Spleen (tissue), 7 donors: ENCODE measurements at regions not wholly inside any gene's neighbourhood (a gene's known extent, or its start where the extent isn't known, plus 50 kb on each side); places are given as distances from the start of the nearest gene placed in this dataset.

Experiments
- CTCF ChIP-seq, 11 experiments: fragments of 200-600 bp in 7 of 11; fragments of 450-650 bp in 4 of 11; sonication (generic) in 4 of 11; IDR thresholded peaks in 8 of 11; conservative IDR thresholded peaks in 3 of 11; 1 replicate in 7 of 11; 2 replicates in 4 of 11; pipeline versions ENCODE4 v1.4.0 to v1.8.0; 2016 to 2021; ENCODE audit warnings: antibody characterized with exemption in 11 of 11, inconsistent platforms in 4 of 11, mild to moderate bottlenecking in 1 of 11
- POLR2A ChIP-seq, 3 donors: fragments of 450-650 bp; IDR thresholded peaks; one replicate each; pipeline ENCODE4 v1.5.1; 2017; ENCODE audit warnings: antibody characterized with exemption in 3 of 3, mild to moderate bottlenecking in 1 of 3
- donor health status: DM: no; HTN: no; CAD: no; lungs with moderate emphysema.
- donor health status: DM: no; HTN: no; CAD: no.
- donor health status: DM: no; HTN: no; CAD: no.

- TF ChIP-seq CTCF (IDR thresholded peaks at IDR 0.05 in 8 of 11, conservative IDR thresholded peaks at IDR 0.05 in 3 of 11) = no peak
- no peak for TF ChIP-seq POLR2A (IDR thresholded peaks at IDR 0.05)
Measured at GRCh38 chr11:70487160-70487559, 88.8 kb downstream of the CTTN start.
